Stimulated activated CD8-positive, alpha-beta memory T cell treated with anti-CD3 and anti-CD28 coated beads, Interleukin-4, amount 100 ng/mL, for 24 hours (primary cell): ENCODE measurements at regions not wholly inside any gene's neighbourhood (a gene's known extent, or its start where the extent isn't known, plus 50 kb on each side); places are given as distances from the start of the nearest gene placed in this dataset.
"Not testable (repeated sequence)": the region's sequence is repeated elsewhere in the genome, so short reads cannot be mapped to it uniquely, and the experiment has no call there.

Source experiments
- DNase-seq: peaks from one replicate; pipeline ENCODE4 v3.0.0-alpha.2; 2020; ENCODE audit warnings: low read depth

DNA sequence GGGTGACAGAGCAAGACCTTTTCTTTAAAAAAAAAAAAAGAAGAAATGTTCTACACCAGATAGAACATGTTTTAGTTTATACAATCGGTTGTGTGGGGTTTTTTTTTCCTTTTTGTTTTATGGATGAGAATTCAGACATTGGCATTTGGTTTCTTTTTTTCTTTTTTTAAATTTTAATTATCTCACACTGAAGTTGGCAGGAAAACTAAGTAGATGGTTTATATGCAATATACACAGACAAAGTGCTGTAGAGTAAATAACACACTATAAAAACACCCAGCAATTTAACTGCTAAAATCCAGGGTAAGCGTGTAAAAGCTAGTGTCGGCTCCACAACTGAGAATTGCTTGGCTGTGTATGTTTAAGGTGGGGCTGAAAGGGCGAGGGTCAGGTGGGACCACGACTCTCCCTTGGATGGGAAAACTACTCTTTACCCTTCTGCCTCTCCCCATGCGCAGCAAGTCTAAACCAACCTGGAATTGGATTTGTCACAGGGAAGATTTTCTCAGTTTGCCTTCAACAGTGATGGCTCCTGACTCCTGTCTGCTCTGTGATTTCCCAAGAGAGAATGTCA lies 147.1 kb upstream of the MARCKS start:
- no peak for DNase-seq

- DNase-seq: no peak
These were observed 143.5 kb upstream of the MARCKS start for GRCh38 chr6:113713665-113714064.

DNA sequence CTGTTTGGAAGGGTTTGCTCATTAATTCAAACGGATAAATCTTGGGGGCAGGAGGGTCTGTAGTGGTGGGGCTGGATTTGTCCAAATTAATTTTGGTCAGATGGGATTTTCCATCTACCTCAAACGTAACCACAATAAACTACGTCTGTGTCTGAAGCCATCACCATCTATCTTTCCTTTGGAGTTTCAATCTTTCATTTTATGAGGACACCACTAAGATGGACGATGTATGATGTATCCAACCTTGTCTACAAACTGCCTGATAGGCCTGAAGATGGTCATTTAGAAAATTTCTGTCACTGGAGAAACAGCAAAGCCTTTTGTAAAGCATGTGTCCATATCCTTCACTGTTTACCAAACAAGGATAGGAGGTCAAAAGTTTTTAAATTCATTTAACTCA lies 138.6 kb upstream of the MARCKS start:
- DNase-seq: no peak

GRCh38 chr6:113719064-113719463 lies 138.1 kb upstream of the MARCKS start:
- DNase-seq: no peak

- DNase-seq: no peak
These were observed 137.6 kb upstream of the MARCKS start for GRCh38 chr6:113719545-113719944.

GRCh38 chr6:113723182-113723581 lies 134.0 kb upstream of the MARCKS start:
- DNase-seq: no peak

GRCh38 chr6:113724927-113725326 lies 132.2 kb upstream of the MARCKS start:
- not testable (repeated sequence) for DNase-seq

- DNase-seq: no peak
These were observed 125.6 kb upstream of the MARCKS start for GRCh38 chr6:113731541-113731940.

GRCh38 chr6:113732384-113732966 lies 124.7 kb upstream of the MARCKS start:
- no peak for DNase-seq

- no peak for DNase-seq
These were observed 123.8 kb upstream of the MARCKS start for GRCh38 chr6:113733381-113733780.

DNA sequence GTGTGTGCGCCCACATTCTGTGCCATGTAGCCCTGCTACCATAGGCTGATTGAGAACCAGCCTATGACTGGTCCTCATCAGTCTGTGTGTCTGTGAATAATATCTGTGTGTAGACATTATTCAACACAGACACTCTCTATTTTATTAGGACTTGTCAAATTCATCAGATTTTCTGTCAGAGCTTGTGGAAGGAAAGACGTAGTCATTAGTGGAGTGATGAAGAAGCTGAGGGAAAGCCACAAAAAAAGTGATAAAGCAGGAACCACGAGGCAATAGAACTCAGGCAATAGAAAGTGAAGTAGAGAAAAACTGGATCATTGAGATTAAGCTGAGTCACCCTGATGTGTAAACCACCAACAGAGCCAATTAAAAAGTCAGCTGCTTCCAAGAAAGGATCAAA lies 122.2 kb upstream of the MARCKS start:
- DNase-seq: no peak

DNA sequence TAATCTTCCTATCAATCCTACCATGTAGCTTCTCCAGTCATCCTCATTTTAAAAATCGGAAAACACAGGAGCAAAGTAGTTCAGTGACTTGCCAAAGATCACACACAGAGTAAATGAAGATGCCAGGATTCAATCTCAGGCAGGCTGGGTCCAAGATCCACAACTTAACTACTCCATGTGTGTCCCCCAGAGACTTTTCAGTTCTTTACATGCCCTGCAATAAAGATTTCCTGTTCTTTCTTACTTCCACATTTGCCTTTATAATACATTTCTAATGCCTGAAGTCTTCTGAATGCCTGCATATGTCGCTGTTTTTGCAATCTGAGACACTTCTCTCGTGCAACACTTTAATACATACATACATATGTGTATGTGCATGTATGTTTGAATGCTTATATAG lies 121.7 kb upstream of the MARCKS start:
- DNase-seq: no peak

- DNase-seq: no peak
These were observed 120.2 kb upstream of the MARCKS start for GRCh38 chr6:113736978-113737377.

DNA sequence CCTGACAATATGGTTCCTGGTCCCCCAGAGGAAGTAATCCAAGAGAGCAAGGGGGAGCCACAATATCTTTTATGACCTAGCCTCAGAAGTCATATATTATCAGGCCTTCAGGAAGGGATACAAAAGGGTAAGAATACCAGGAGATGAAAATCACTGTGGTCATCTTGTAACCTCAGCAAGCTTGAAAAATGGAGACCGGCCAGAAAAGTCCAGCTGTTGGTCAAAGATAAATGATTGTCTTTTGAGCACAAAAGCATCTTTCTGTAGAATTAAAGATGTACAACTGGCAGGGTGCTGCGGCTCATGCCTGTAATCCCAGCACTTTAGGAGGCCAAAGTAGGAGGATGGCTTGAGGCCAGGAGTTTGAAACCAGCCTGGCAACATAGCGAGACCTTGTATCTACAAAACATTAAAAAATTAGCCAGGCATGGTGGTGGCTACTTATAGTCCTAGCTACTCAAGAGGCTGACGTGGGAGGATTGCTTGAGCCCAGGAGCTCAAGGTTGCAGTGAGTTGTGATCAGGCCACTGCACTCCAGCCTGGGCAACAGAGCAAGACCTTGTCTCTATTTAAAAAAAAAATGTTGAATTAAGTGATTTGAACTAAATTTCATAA lies 118.0 kb upstream of the MARCKS start:
- no peak for DNase-seq

DNA sequence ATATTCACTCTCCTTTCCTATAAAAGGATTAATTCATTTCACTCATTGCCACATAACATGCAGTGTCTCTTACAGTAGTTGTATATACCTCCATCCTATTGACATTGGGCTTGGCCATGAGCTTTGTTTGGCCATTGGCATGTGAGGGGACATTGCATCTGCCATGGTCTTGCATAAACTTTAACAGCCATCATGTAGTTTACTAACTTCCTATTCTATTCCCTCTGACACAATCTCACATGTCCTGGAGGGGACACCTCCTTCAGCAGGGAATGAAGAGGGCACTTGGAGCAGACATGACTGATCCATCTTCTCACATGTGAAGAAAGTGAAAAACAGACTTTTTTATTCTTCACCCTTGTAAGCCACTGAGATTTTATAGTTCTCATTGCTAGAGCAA lies 115.5 kb upstream of the MARCKS start:
- no peak for DNase-seq

- DNase-seq: no peak
These were observed 114.8 kb upstream of the MARCKS start for GRCh38 chr6:113742342-113742741.

GRCh38 chr6:113744861-113745260 lies 112.3 kb upstream of the MARCKS start:
- DNase-seq: no peak

DNA sequence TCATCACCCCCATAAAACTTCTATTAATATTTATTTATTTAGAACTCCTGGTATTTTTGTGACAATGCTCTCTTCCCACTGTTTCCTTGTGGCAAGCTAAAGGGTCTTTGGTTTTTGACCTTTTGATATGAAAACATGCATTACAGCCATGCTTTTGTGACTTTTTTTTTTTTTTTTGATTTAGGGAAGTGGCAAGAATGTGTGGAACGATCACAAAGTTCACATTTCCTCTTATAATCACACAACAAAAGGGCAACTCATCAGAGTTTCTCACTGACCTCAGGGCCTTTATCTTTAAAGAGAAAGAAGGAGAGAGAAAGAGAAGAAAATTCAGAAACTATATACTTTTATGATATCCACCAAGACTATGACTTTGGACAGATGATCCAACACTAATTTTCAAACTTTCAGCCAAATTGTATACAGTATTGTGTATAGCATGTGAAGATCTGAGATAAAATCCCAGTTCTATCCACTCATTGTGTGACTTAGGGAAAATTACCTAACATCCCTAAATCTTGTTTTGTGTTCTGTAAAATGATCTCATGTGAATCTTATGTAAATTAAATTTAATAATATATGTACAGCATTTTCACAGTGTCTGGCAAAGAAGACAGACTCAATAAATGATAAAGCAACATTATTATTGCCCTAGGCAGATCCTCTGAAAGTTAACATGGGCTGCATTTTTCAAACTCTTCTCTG lies 106.8 kb upstream of the MARCKS start:
- DNase-seq: no peak

- DNase-seq: no peak
These were observed 102.9 kb upstream of the MARCKS start for GRCh38 chr6:113754291-113754690.

GRCh38 chr6:113755449-113756289 lies 101.5 kb upstream of the MARCKS start:
- no peak for DNase-seq

GRCh38 chr6:113756290-113756665 lies 100.9 kb upstream of the MARCKS start:
- no peak for DNase-seq

DNA sequence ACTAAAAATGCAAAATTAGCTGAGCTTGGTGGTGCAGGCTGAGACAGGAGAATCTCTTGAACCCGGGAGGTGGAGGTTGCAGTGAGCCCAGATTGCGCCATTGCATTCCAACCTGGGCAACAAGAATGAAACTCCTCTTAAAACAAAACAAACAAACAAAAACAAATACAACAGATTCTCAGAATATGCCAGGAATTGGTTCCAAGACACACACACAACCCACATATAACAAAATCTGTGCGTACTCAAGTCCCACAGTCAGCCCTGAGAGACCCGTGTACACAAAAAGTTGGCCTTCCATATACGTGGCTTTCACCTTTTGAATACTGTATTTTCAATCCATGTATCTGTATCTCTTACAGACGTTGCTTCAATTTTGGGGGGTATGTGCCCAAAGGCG lies 98.9 kb upstream of the MARCKS start:
- DNase-seq: no peak
